Aorta (tissue), 5 donors: ENCODE measurements at regions not wholly inside any gene's neighbourhood (a gene's known extent, or its start where the extent isn't known, plus 50 kb on each side); places are given as distances from the start of the nearest gene placed in this dataset.

Source experiments
- ATAC-seq: fragments of 200-7000 bp; cut with Tn5 transposase; one replicate; pipeline ENCODE4 v1.9.1; 2022; ENCODE audit warnings: moderate library complexity; ENCODE audit not compliant: low FRiP score
- DNase-seq, 2 donors: peaks; one replicate each; pipeline ENCODE4 v3.0.0-alpha.2; 2020
- H3K27ac ChIP-seq, 2 donors: one replicate each; pipeline ENCODE4 v1.5.1; 2013; ENCODE audit warnings: low read length in 2 of 2, mild to moderate bottlenecking in 2 of 2, moderate library complexity in 2 of 2, control low read depth in 1 of 2, inconsistent platforms in 1 of 2, low read depth in 1 of 2
- H3K27me3 ChIP-seq, 2 donors: one replicate each; pipeline ENCODE4 v1.6.1; 2013; ENCODE audit warnings: control low read depth in 1 of 2, low read length in 1 of 2, mild to moderate bottlenecking in 1 of 2, moderate library complexity in 1 of 2; ENCODE audit not compliant: insufficient read depth in 2 of 2, control insufficient read depth in 1 of 2
- H3K36me3 ChIP-seq, 2 donors: one replicate each; pipeline ENCODE4 v1.6.1; 2013; ENCODE audit warnings: control low read depth in 1 of 2, low read length in 1 of 2, mild to moderate bottlenecking in 1 of 2; ENCODE audit not compliant: insufficient read depth in 2 of 2, control insufficient read depth in 1 of 2
- H3K4me1 ChIP-seq, 2 donors: one replicate each; pipeline ENCODE4 v1.6.1; 2013; ENCODE audit warnings: low read length in 2 of 2, control low read depth in 1 of 2, mild to moderate bottlenecking in 1 of 2, moderate library complexity in 1 of 2; ENCODE audit not compliant: insufficient read depth in 2 of 2, control insufficient read depth in 1 of 2
- H3K4me3 ChIP-seq, 2 donors: one replicate each; pipeline ENCODE4 v1.5.1; 2013; ENCODE audit warnings: low read length in 2 of 2, control low read depth in 1 of 2, mild to moderate bottlenecking in 1 of 2
- H3K9me3 ChIP-seq: one replicate; pipeline ENCODE4 v1.6.1; 2013; ENCODE audit warnings: mild to moderate bottlenecking, low read length; ENCODE audit not compliant: control insufficient read depth
- WGBS, 2 donors: extraction: QIAGEN DNeasy Blood & Tissue Kit; methylation state at CpG; one replicate each; pipeline ENCODE4 v1.1.7; 2013; 5-methylcytosine and 5-hydroxymethylcytosine counted together
- intact Hi-C, 2 donors: fragments of 100-400 bp; cut with DNase I; formaldehyde crosslinking; loops; one replicate each; pipeline versions ENCODE4 v1.14.2 to v1.15.0; 2022
- donor health status: healthy with polysubstance abuse.
- donor health status: Bipolar disorder and iron deficiency.
- donor health status: DM: no; HTN: no; CAD: no.
- donor health status: DM: no; HTN: no; CAD: no.
- donor health status: DM: yes; HTN: yes; CAD: no.

GRCh38 chr2:56118474-56118873 lies 65.3 kb upstream of the CCDC85A start:
- Histone ChIP-seq H3K9me3 (no peaks in the 10 kb centered on the region), H3K36me3 (no peaks in the 10 kb centered on the region), H3K27me3 (no peaks in the 10 kb centered on the region), H3K4me1 (no peaks in the 10 kb centered on the region), H3K4me3 (no peak overlapping the region), H3K27ac (no peak overlapping the region)
- DNase-seq (no peak), ATAC-seq (no peak)
- intact Hi-C loops: no loop called here
- 69 to 71% methylated on average over 4 of the region's 4 CpGs for WGBS, 2 donors

- Histone ChIP-seq H3K36me3 (no peaks in the 10 kb centered on the region), H3K4me1 (no peaks in the 10 kb centered on the region), H3K27me3 (peaks cover 0 to 2% of the 10 kb centered on the region in 2 donors), H3K4me3 (no peak overlapping the region), H3K27ac (no peak overlapping the region), H3K9me3 (no peaks in the 10 kb centered on the region)
- no peak for ATAC-seq
- 90 to 93% methylated on average over 1 of the region's 1 CpG for WGBS, 2 donors
- DNase-seq: no peak
- intact Hi-C loops: no loop called here
Observed at GRCh38 chr2:56121995-56122394, 61.8 kb upstream of the CCDC85A start.

- DNase-seq (no peak), ATAC-seq (no peak)
- Histone ChIP-seq H3K4me1 (no peaks in the 10 kb centered on the region), H3K36me3 (no peaks in the 10 kb centered on the region), H3K27me3 (peaks cover 0 to 2% of the 10 kb centered on the region in 2 donors), H3K4me3 (no peak overlapping the region), H3K9me3 (no peaks in the 10 kb centered on the region), H3K27ac (no peak overlapping the region)
- WGBS, 2 donors: 62 to 79% methylated on average over 1 of the region's 1 CpG
- intact Hi-C loops: no loop called here
Observed at GRCh38 chr2:56123538-56123937, 60.3 kb upstream of the CCDC85A start.

GRCh38 chr2:56127010-56127409 lies 56.8 kb upstream of the CCDC85A start:
- intact Hi-C loops: no loop called here
- ATAC-seq: no peak
- no peak for DNase-seq
- Histone ChIP-seq H3K27ac (no peak overlapping the region), H3K4me3 (no peak overlapping the region), H3K9me3 (no peaks in the 10 kb centered on the region), H3K27me3 (peaks cover 0 to 2% of the 10 kb centered on the region in 2 donors), H3K36me3 (no peaks in the 10 kb centered on the region), H3K4me1 (no peaks in the 10 kb centered on the region)
- WGBS, 2 donors: 67 to 79% methylated on average over 1 of the region's 1 CpG

- Histone ChIP-seq H3K4me3 (no peak overlapping the region), H3K4me1 (no peaks in the 10 kb centered on the region), H3K27ac (no peak overlapping the region), H3K27me3 (peaks cover 0 to 2% of the 10 kb centered on the region in 2 donors), H3K9me3 (no peaks in the 10 kb centered on the region), H3K36me3 (no peaks in the 10 kb centered on the region)
- 61 to 71% methylated on average over 6 of the region's 6 CpGs for WGBS, 2 donors
- intact Hi-C loops: no loop called here
- DNase-seq: no peak
- no peak for ATAC-seq
Observed at GRCh38 chr2:56127463-56128152, 56.2 kb upstream of the CCDC85A start.

GRCh38 chr2:56128235-56128634 lies 55.6 kb upstream of the CCDC85A start:
- H3K4me1 ChIP-seq: no peaks in the 10 kb centered on the region
- H3K27ac ChIP-seq: no peak overlapping the region
- H3K4me3 ChIP-seq: no peak overlapping the region
- intact Hi-C loops: no loop called here
- no peaks in the 10 kb centered on the region for H3K9me3 ChIP-seq
- no peak for DNase-seq
- no peaks in the 10 kb centered on the region for H3K36me3 ChIP-seq
- 82% methylated on average over 3 of the region's 3 CpGs for WGBS, 2 donors
- H3K27me3 ChIP-seq: peaks cover 0 to 2% of the 10 kb centered on the region in 2 donors
- ATAC-seq: no peak

- DNase-seq (no peak), ATAC-seq (peak; percentile 6)
- H3K4me1 ChIP-seq: no peaks in the 10 kb centered on the region
- no peak overlapping the region for H3K27ac ChIP-seq
- no peaks in the 10 kb centered on the region for H3K36me3 ChIP-seq
- intact Hi-C loops: no loop called here
- no peaks in the 10 kb centered on the region for H3K9me3 ChIP-seq
- WGBS, 2 donors: 68 to 71% methylated on average over 5 of the region's 5 CpGs
- no peak overlapping the region for H3K4me3 ChIP-seq
- no peaks in the 10 kb centered on the region for H3K27me3 ChIP-seq
Observed at GRCh38 chr2:56130463-56131070, 53.2 kb upstream of the CCDC85A start.

- no peak overlapping the region for H3K4me3 ChIP-seq
- H3K27ac ChIP-seq: no peak overlapping the region
- WGBS, 2 donors: 1 to 4% methylated on average over 1 of the region's 1 CpG
- intact Hi-C loops: loop anchor here (2.0 kb wide), 1 partner anchor 413 kb away; no protein-coding TSS in a partner anchor
- H3K36me3 ChIP-seq: no peaks in the 10 kb centered on the region
- H3K4me1 ChIP-seq: no peaks in the 10 kb centered on the region
- ATAC-seq (no peak), DNase-seq (no peak)
- H3K9me3 ChIP-seq: no peaks in the 10 kb centered on the region
- no peaks in the 10 kb centered on the region for H3K27me3 ChIP-seq
Observed at GRCh38 chr2:56132138-56132537, 51.7 kb upstream of the CCDC85A start.

GRCh38 chr2:56133441-56133840 lies 50.3 kb upstream of the CCDC85A start:
- Histone ChIP-seq H3K36me3 (no peaks in the 10 kb centered on the region), H3K9me3 (no peaks in the 10 kb centered on the region), H3K27me3 (no peaks in the 10 kb centered on the region), H3K4me1 (no peaks in the 10 kb centered on the region), H3K4me3 (no peak overlapping the region), H3K27ac (no peak overlapping the region)
- intact Hi-C loops: loop anchor here (2.0 kb wide), 1 partner anchor 415 kb away; no protein-coding TSS in a partner anchor
- ATAC-seq (no peak), DNase-seq (no peak)
- 75 to 76% methylated on average over 3 of the region's 3 CpGs for WGBS, 2 donors
